Ovary (tissue), 7 donors: ENCODE measurements at regions not wholly inside any gene's neighbourhood (a gene's known extent, or its start where the extent isn't known, plus 50 kb on each side); places are given as distances from the start of the nearest gene placed in this dataset.

Source experiments
- DNase-seq, 5 donors: peaks; one replicate each; pipeline ENCODE4 v3.0.0-alpha.2; 2019 to 2020
- H3K27ac ChIP-seq, 2 donors: fragments of 200-600 bp; one replicate each; pipeline versions ENCODE4 v1.5.1 to v1.8.0; 2019 to 2022
- H3K27me3 ChIP-seq: fragments of 200-600 bp; one replicate; pipeline ENCODE4 v1.8.0; 2022
- H3K36me3 ChIP-seq: fragments of 200-600 bp; sonication (generic); one replicate; pipeline ENCODE4 v1.5.1; 2019
- H3K4me1 ChIP-seq: one replicate; pipeline ENCODE4 v1.8.1; 2013; ENCODE audit warnings: mild to moderate bottlenecking, moderate library complexity; ENCODE audit not compliant: insufficient read depth
- H3K4me3 ChIP-seq: fragments of 200-600 bp; sonication (generic); one replicate; pipeline ENCODE4 v1.5.1; 2017
- H3K9me3 ChIP-seq, 2 donors: fragments of 200-600 bp in 1 of 2; sonication (generic) in 1 of 2; one replicate each; pipeline versions ENCODE4 v1.5.1 to v1.8.1; 2013 to 2019; ENCODE audit warnings: mild to moderate bottlenecking in 1 of 2, moderate library complexity in 1 of 2
- EP300 ChIP-seq: sonication (generic); formaldehyde crosslinking; IDR thresholded peaks from one replicate; pipeline ENCODE4 v1.6.1; 2017; ENCODE audit warnings: antibody characterized with exemption
- POLR2A ChIP-seq: fragments of 450-650 bp; IDR thresholded peaks from one replicate; pipeline ENCODE4 v1.6.1; 2017; ENCODE audit warnings: antibody characterized with exemption, mild to moderate bottlenecking, moderate library complexity
- WGBS, 3 donors: extraction: QIAGEN DNeasy Blood & Tissue Kit in 1 of 3; methylation state at CpG; one replicate each; pipeline versions ENCODE4 v1.1.5 to v1.1.7; 2013 to 2017; 5-methylcytosine and 5-hydroxymethylcytosine counted together
- intact Hi-C, 4 donors: fragments of 100-400 bp; cut with DNase I; formaldehyde crosslinking; loops; one replicate each; pipeline versions ENCODE4 v1.11.0 to v1.15.1; 2022 to 2023
- TF ChIP-seq, protein P1 (sequence below), 3 donors: fragments of 450-650 bp in 2 of 3; fragments of 200-600 bp in 1 of 3; IDR thresholded peaks; one replicate each; pipeline versions ENCODE4 v1.5.1 to v1.8.0; 2016 to 2022; ENCODE audit warnings: antibody characterized with exemption in 3 of 3, mild to moderate bottlenecking in 1 of 3
- donor health status: DM: no; HTN: no; CAD: no; lungs with moderate emphysema.
- donor health status: DM: no; HTN: no; CAD: no.
- donor health status: Bipolar disorder and iron deficiency.
- donor health status: DM: no; HTN: no; CAD: no.
- donor health status: DM: yes; HTN: yes; CAD: no.

DNA sequence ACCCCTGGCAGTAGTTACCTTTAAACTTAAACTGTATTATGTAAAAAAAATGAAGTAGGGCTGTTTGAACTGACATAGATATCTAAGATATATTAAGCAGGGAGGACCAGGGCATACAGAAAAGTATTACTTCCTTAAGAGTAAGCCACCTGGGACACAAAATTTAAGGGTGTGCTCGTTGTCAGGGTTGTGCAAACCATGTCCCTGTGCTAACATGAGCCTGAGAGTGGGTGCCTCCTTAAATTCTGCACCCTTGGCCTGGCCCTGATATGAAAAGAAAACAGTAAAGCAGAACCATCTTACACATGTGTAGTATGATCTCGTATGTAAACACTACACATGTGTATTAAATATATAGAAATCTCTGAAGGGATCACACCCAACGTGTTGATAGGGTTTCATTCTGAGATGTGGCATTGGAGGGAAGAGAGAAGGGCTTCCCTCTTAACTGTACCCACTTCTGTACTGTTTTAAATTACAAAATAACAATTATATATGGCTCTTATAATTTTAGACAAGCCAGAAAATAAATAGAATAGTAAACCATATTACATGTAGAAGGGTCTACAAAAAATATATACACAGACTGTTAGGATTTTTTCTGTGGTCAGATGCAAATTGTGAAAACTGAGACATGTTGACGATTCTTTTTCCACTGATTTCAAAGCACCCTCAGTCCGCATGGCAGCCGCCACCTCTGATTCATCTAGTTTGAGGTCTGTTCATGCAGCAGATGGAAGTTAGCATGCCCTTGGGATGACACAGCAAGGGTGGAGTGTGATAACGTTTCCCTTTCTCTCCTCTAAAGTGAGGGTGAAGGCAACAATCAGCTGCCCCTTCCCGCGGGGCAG is 400.8 kb upstream of the PROK2 start:
- H3K4me1 ChIP-seq: peaks cover 1% of the 10 kb centered on the region
- 38 to 46% (median 44%) methylated on average over 9 of the region's 9 CpGs for WGBS, 3 donors
- H3K4me3 ChIP-seq: no peak overlapping the region
- no peaks in the 10 kb centered on the region for H3K9me3 ChIP-seq
- DNase-seq: no peak
- no peaks in the 10 kb centered on the region for H3K36me3 ChIP-seq
- intact Hi-C loops: no loop called here
- no peaks in the 10 kb centered on the region for H3K27me3 ChIP-seq
- H3K27ac ChIP-seq: no peak overlapping the region
- TF ChIP-seq, protein P1, sequence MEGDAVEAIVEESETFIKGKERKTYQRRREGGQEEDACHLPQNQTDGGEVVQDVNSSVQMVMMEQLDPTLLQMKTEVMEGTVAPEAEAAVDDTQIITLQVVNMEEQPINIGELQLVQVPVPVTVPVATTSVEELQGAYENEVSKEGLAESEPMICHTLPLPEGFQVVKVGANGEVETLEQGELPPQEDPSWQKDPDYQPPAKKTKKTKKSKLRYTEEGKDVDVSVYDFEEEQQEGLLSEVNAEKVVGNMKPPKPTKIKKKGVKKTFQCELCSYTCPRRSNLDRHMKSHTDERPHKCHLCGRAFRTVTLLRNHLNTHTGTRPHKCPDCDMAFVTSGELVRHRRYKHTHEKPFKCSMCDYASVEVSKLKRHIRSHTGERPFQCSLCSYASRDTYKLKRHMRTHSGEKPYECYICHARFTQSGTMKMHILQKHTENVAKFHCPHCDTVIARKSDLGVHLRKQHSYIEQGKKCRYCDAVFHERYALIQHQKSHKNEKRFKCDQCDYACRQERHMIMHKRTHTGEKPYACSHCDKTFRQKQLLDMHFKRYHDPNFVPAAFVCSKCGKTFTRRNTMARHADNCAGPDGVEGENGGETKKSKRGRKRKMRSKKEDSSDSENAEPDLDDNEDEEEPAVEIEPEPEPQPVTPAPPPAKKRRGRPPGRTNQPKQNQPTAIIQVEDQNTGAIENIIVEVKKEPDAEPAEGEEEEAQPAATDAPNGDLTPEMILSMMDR (IDR thresholded peaks at IDR 0.05): no peak
- no peak for TF ChIP-seq POLR2A
- TF ChIP-seq EP300: no peak

DNA sequence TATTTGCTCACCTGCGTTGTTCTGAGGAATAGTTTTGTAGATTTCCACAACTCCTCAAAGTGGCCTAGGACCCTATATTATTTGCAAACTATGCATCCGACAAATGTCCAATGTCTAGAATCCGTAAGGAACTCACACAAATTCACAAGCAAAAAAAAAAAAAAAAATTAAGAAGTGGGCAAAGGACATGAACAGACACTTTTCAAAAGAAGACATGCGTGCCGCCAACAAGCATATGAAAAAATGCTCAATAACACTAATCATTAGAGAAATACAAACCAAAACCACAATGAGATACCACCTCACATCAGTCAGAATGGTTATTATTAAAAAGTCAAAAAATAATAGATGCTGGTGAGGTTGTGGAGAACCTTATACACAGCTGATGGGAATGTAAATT is 398.5 kb upstream of the PROK2 start:
- TF ChIP-seq, protein P1 (IDR thresholded peaks at IDR 0.05): no peak
- TF ChIP-seq POLR2A (no peak), EP300 (no peak)
- H3K9me3 ChIP-seq: no peaks in the 10 kb centered on the region

DNA sequence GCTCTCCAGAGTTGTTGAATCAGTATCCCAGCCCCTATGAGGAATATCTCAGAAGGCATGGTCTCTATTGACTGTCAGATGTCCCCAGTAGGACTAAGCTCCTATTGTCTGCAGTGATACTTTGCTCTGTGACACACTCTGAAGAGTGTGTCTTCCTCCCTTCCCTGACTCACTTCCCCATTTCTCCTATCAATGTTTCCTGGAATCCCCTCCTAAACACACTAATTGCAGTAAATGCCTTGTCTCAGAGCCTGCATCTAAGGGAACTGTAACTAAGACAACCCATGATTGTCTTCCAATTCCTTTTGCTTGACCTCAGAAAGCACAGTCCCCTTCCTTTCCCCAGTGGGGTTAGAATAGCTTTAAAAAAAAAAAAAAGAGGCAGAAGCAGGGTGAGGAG is 397.3 kb upstream of the PROK2 start:
- Histone ChIP-seq H3K4me3 (no peak overlapping the region), H3K36me3 (no peaks in the 10 kb centered on the region), H3K4me1 (peaks cover 6% of the 10 kb centered on the region), H3K27ac (no peak overlapping the region), H3K27me3 (no peaks in the 10 kb centered on the region), H3K9me3 (no peaks in the 10 kb centered on the region)
- intact Hi-C loops: no loop called here
- no peak for TF ChIP-seq POLR2A
- TF ChIP-seq EP300: no peak
- TF ChIP-seq, protein P1 (IDR thresholded peaks at IDR 0.05): no peak
- no peak for DNase-seq

More for the DNA sequence above, 398.5 kb upstream of the PROK2 start:
- DNase-seq: no peak
- Histone ChIP-seq H3K36me3 (no peaks in the 10 kb centered on the region), H3K4me3 (no peak overlapping the region), H3K27ac (no peak overlapping the region), H3K4me1 (peaks cover 1% of the 10 kb centered on the region), H3K27me3 (no peaks in the 10 kb centered on the region)
- WGBS, 3 donors: 97 to 99% (median 98%) methylated on average over 5 of the region's 5 CpGs
- intact Hi-C loops: no loop called here

DNA sequence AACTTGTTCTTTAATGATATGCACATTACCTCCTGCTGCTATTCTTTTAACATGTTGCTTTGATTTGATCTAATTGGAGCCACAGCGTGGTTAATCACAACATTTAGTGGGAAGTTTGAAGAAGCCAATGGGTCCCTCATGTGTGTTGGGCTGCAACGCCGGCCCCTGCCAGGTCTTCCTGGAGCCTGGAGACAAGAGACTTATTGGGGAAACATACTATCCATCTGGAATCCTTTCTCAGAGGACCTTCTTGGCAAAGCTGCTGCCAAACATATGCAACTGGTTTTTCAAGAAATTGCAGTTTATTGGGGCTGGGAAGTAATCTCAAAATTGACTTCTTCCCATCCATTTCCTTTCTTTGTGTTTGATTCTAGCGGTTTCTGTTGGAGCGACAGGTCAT is 396.3 kb upstream of the PROK2 start:
- H3K27ac ChIP-seq: no peak overlapping the region
- no peaks in the 10 kb centered on the region for H3K27me3 ChIP-seq
- no peaks in the 10 kb centered on the region for H3K36me3 ChIP-seq
- H3K4me1 ChIP-seq: peaks cover 12% of the 10 kb centered on the region
- TF ChIP-seq POLR2A (no peak), EP300 (no peak)
- TF ChIP-seq, protein P1 (IDR thresholded peaks at IDR 0.05): no peak
- intact Hi-C loops: no loop called here
- H3K4me3 ChIP-seq: no peak overlapping the region
- WGBS, 3 donors: 68 to 81% (median 71%) methylated on average over 5 of the region's 5 CpGs
- H3K9me3 ChIP-seq: no peaks in the 10 kb centered on the region
- DNase-seq: no peak
